Keratinocyte (primary cell): ENCODE measurements at regions not wholly inside any gene's neighbourhood (a gene's known extent, or its start where the extent isn't known, plus 50 kb on each side); places are given as distances from the start of the nearest gene placed in this dataset.

Experiments used
- EZH2 ChIP-seq: IDR thresholded peaks from one replicate; pipeline ENCODE4 v1.6.1; 2012; ENCODE audit warnings: inconsistent platforms, mild to moderate bottlenecking, low read length, moderate library complexity
- TF ChIP-seq, protein P1 (sequence below), 3 experiments: IDR thresholded peaks in 1 of 3; conservative IDR thresholded peaks in 1 of 3; optimal IDR thresholded peaks in 1 of 3; 2 replicates in 2 of 3; 3 replicates in 1 of 3; pipeline versions ENCODE3 to v1.5.1; 2011; ENCODE audit warnings: low read length in 3 of 3, mild to moderate bottlenecking in 3 of 3, moderate library complexity in 2 of 3, control low read depth in 1 of 3, inconsistent platforms in 1 of 3; ENCODE audit not compliant: insufficient read depth in 2 of 3; ENCODE audit errors: extremely low read depth in 1 of 3

DNA sequence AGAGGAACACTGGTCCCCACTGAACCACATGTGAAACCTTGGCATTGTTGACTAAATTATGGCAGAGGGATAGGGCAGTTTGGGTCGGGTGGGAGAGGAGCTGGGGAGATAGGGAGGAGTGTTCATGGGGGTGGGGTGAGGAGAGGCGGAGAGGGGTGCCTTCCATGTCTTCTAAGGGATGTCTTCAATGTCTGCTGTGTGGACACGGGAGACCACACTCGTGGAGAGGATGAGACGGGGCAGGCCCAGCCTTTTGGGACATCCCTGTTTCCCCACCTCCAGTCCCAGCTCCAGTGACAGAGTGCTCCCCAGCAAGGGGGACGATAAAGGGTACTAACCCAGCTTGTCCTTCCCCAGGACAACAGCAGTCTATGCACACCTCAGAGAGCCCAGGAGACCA is 146.4 kb upstream of the MAMLD1 start:
- no peak for TF ChIP-seq EZH2
- TF ChIP-seq, protein P1, sequence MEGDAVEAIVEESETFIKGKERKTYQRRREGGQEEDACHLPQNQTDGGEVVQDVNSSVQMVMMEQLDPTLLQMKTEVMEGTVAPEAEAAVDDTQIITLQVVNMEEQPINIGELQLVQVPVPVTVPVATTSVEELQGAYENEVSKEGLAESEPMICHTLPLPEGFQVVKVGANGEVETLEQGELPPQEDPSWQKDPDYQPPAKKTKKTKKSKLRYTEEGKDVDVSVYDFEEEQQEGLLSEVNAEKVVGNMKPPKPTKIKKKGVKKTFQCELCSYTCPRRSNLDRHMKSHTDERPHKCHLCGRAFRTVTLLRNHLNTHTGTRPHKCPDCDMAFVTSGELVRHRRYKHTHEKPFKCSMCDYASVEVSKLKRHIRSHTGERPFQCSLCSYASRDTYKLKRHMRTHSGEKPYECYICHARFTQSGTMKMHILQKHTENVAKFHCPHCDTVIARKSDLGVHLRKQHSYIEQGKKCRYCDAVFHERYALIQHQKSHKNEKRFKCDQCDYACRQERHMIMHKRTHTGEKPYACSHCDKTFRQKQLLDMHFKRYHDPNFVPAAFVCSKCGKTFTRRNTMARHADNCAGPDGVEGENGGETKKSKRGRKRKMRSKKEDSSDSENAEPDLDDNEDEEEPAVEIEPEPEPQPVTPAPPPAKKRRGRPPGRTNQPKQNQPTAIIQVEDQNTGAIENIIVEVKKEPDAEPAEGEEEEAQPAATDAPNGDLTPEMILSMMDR (optimal IDR thresholded peaks at IDR 0.05 in 1 of 3, IDR thresholded peaks at IDR 0.05 in 1 of 3, conservative IDR thresholded peaks at IDR 0.05 in 1 of 3; ENCODE audit: extremely low read depth in 1 of 3, insufficient read depth in 2 of 3, low read length in 3 of 3): no peak
